ENCODE measurements at regions not wholly inside any gene's neighbourhood (a gene's known extent, or its start where the extent isn't known, plus 50 kb on each side); places are given as distances from the start of the nearest gene placed in this dataset.
A peak's percentile ranks its signal among the peaks of the same experiment; 100 is the strongest.
"Not testable (repeated sequence)": the region's sequence is repeated elsewhere in the genome, so short reads cannot be mapped to it uniquely, and the experiment has no call there.

- H3K36me3 ChIP-seq (ENCODE audit: insufficient read depth, low read length), result peaks cover 25% of the 10 kb centered on the region
- POLR2A ChIA-PET, result interaction anchor here (0.6 to 1.0 kb wide), 5 partner anchors 11 to 369 kb away, joined by 3 to 4 read pairs (median 4); partner anchors contain the start of gene SERINC5
- H3K4me2 ChIP-seq (ENCODE audit: low read length), result peak overlapping the region; percentile 66
- DNase-seq (ENCODE audit: low spot score), result peak; percentile 93
- no peaks in the 10 kb centered on the region for H3K79me2 ChIP-seq (ENCODE audit: insufficient read depth, low read depth, low read length)
- TF ChIP-seq CTCF (conservative IDR thresholded peaks at IDR 0.05; ENCODE audit: low read length), result no peak
- no peak for TF ChIP-seq EZH2phosphoT487 (IDR thresholded peaks at IDR 0.05; ENCODE audit: borderline replicate concordance, low read depth, low read length)
- H3K4me3 ChIP-seq (ENCODE audit: low read depth, low read length, poor library complexity, severe bottlenecking), result peak overlapping the region; percentile 52
- peak overlapping the region; percentile 64; the same call in 1 of the 2 replicates for H2AFZ ChIP-seq (ENCODE audit: low read length)
- H3K9me2 ChIP-seq (ENCODE audit: insufficient read depth, low read length), result no peaks in the 10 kb centered on the region
- no TSS peak for BruUV-seq (replicated peaks)
- H3K9me3 ChIP-seq (ENCODE audit: low read length), result peaks cover 34% of the 10 kb centered on the region
- H3K4me1 ChIP-seq (ENCODE audit: insufficient read depth, low read length, poor library complexity, severe bottlenecking), result peaks cover 81% of the 10 kb centered on the region
- CTCF ChIA-PET (ENCODE audit: unreplicated experiment), result no interaction called here
- H3K27ac ChIP-seq (ENCODE audit: low read depth, low read length, poor library complexity, severe bottlenecking), result peak overlapping the region; percentile 95
- no peaks in the 10 kb centered on the region for H4K20me1 ChIP-seq (ENCODE audit: insufficient read depth, low read length)
- intact Hi-C loops (cut with micrococcal nuclease; ENCODE audit: unreplicated experiment), result loop anchor here (2.0 to 5.0 kb wide), 3 partner anchors 96 to 295 kb away; partner anchors contain the start of gene TENT2
These were observed 104.0 kb downstream of the MTX3 start for GRCh38 chr5:79886925-79887655.

GRCh38 chr5:79886456-79886855, 104.6 kb downstream of the MTX3 start:
- TF ChIP-seq CTCF (conservative IDR thresholded peaks at IDR 0.05; ENCODE audit: low read length), result no peak
- TF ChIP-seq EZH2phosphoT487 (IDR thresholded peaks at IDR 0.05; ENCODE audit: borderline replicate concordance, low read depth, low read length), result no peak
- peaks cover 83% of the 10 kb centered on the region for H3K4me1 ChIP-seq (ENCODE audit: insufficient read depth, low read length, poor library complexity, severe bottlenecking)
- H2AFZ ChIP-seq (ENCODE audit: low read length), result peak overlapping the region; percentile 64; the same call in 1 of the 2 replicates
- CTCF ChIA-PET (ENCODE audit: unreplicated experiment), result no interaction called here
- BruUV-seq (replicated peaks), result no TSS peak
- POLR2A ChIA-PET, result interaction anchor here (0.6 to 0.8 kb wide), 2 partner anchors 10 to 271 kb away, joined by 4 read pairs; no protein-coding TSS in a partner anchor
- H3K4me3 ChIP-seq (ENCODE audit: low read depth, low read length, poor library complexity, severe bottlenecking), result peak overlapping the region; percentile 52
- peaks cover 34% of the 10 kb centered on the region for H3K9me3 ChIP-seq (ENCODE audit: low read length)
- intact Hi-C loops (cut with micrococcal nuclease; ENCODE audit: unreplicated experiment), result loop anchor here (2.0 to 5.0 kb wide), 3 partner anchors 96 to 296 kb away; partner anchors contain the start of gene TENT2
- H3K27ac ChIP-seq (ENCODE audit: low read depth, low read length, poor library complexity, severe bottlenecking), result peak overlapping the region; percentile 95
- no peaks in the 10 kb centered on the region for H3K9me2 ChIP-seq (ENCODE audit: insufficient read depth, low read length)
- no peaks in the 10 kb centered on the region for H3K79me2 ChIP-seq (ENCODE audit: insufficient read depth, low read depth, low read length)
- no peaks in the 10 kb centered on the region for H4K20me1 ChIP-seq (ENCODE audit: insufficient read depth, low read length)
- peak overlapping the region; percentile 66 for H3K4me2 ChIP-seq (ENCODE audit: low read length)
- peak; percentile 57 for DNase-seq (ENCODE audit: low spot score)
- H3K36me3 ChIP-seq (ENCODE audit: insufficient read depth, low read length), result peaks cover 25% of the 10 kb centered on the region

GRCh38 chr5:79879880-79880279, 111.2 kb downstream of the MTX3 start:
- H3K27ac ChIP-seq (ENCODE audit: low read depth, low read length, poor library complexity, severe bottlenecking); H3K4me3 ChIP-seq (ENCODE audit: low read depth, low read length, poor library complexity, severe bottlenecking); H4K20me1 ChIP-seq (ENCODE audit: insufficient read depth, low read length); H3K4me2 ChIP-seq (ENCODE audit: low read length); BruUV-seq (replicated peaks); H2AFZ ChIP-seq (ENCODE audit: low read length); intact Hi-C loops (cut with micrococcal nuclease; ENCODE audit: unreplicated experiment); POLR2A ChIA-PET; H3K9me2 ChIP-seq (ENCODE audit: insufficient read depth, low read length); H3K9me3 ChIP-seq (ENCODE audit: low read length); H3K79me2 ChIP-seq (ENCODE audit: insufficient read depth, low read depth, low read length); H3K36me3 ChIP-seq (ENCODE audit: insufficient read depth, low read length); CTCF ChIA-PET (ENCODE audit: unreplicated experiment); DNase-seq (ENCODE audit: low spot score): not testable (repeated sequence)
- H3K4me1 ChIP-seq (ENCODE audit: insufficient read depth, low read length, poor library complexity, severe bottlenecking), result peaks cover 38% of the 10 kb centered on the region

Data from OCI-LY7 (cell line).